CD14-positive monocyte (primary cell): ENCODE measurements at regions not wholly inside any gene's neighbourhood (a gene's known extent, or its start where the extent isn't known, plus 50 kb on each side); places are given as distances from the start of the nearest gene placed in this dataset.

Source experiments
- DNase-seq, 3 donors: peaks; one replicate each; pipeline ENCODE4 v3.0.0-alpha.2; 2011 to 2022
- H2AFZ ChIP-seq: 2 replicates; pipeline ENCODE4 v1.6.0; 2012; ENCODE audit warnings: mild to moderate bottlenecking, low read depth, low read length, inconsistent platforms; ENCODE audit not compliant: insufficient read depth, poor library complexity, severe bottlenecking
- H3K27ac ChIP-seq, 2 donors: 1 replicate in 1 of 2; 2 replicates in 1 of 2; pipeline ENCODE4 v1.5.1; 2012 to 2013; ENCODE audit warnings: low read length in 2 of 2, control low read depth in 1 of 2, inconsistent platforms in 1 of 2, low read depth in 1 of 2, mild to moderate bottlenecking in 1 of 2
- H3K27me3 ChIP-seq, 2 donors: one replicate each; pipeline versions ENCODE4 v1.6.0 to v1.6.1; 2011 to 2013; ENCODE audit warnings: low read length in 2 of 2; ENCODE audit not compliant: control insufficient read depth in 2 of 2, insufficient read depth in 2 of 2
- H3K36me3 ChIP-seq, 2 donors: replicated peaks in 1 of 2; 1 replicate in 1 of 2; 2 replicates in 1 of 2; pipeline versions ENCODE4 v1.5.1 to v1.6.1; 2012 to 2013; ENCODE audit warnings: low read length in 2 of 2, control low read depth in 1 of 2, inconsistent platforms in 1 of 2, mild to moderate bottlenecking in 1 of 2; ENCODE audit not compliant: insufficient read depth in 2 of 2, control insufficient read depth in 1 of 2
- H3K4me1 ChIP-seq, 2 donors: 1 replicate in 1 of 2; 2 replicates in 1 of 2; pipeline versions ENCODE4 v1.5.1 to v1.6.1; 2012 to 2013; ENCODE audit warnings: low read length in 2 of 2, control low read depth in 1 of 2, inconsistent platforms in 1 of 2, mild to moderate bottlenecking in 1 of 2, moderate library complexity in 1 of 2; ENCODE audit not compliant: insufficient read depth in 2 of 2, control insufficient read depth in 1 of 2
- H3K4me2 ChIP-seq: replicated peaks from 2 replicates; pipeline ENCODE3; 2012; ENCODE audit warnings: low read length, moderate library complexity, mild to moderate bottlenecking; ENCODE audit not compliant: poor library complexity, severe bottlenecking; ENCODE audit errors: extremely low read depth
- H3K4me3 ChIP-seq, 3 experiments: fragments of 200-600 bp in 1 of 3; sonication (generic) in 1 of 3; replicated peaks in 1 of 3; 1 replicate in 2 of 3; 2 replicates in 1 of 3; pipeline ENCODE4 v1.5.1; 2011 to 2013; ENCODE audit warnings: low read length in 3 of 3, mild to moderate bottlenecking in 3 of 3, control low read depth in 2 of 3, low read depth in 2 of 3, inconsistent platforms in 1 of 3, moderate library complexity in 1 of 3
- H3K79me2 ChIP-seq: 2 replicates; pipeline ENCODE4 v1.6.0; 2012; ENCODE audit warnings: mild to moderate bottlenecking, control low read depth, inconsistent platforms, low read length, moderate library complexity; ENCODE audit not compliant: insufficient read depth
- H3K9ac ChIP-seq: 2 replicates; pipeline ENCODE4 v1.6.0; 2017; ENCODE audit warnings: low read length, mild to moderate bottlenecking; ENCODE audit not compliant: insufficient read depth, poor library complexity, severe bottlenecking
- H3K9me3 ChIP-seq, 2 donors: replicated peaks in 1 of 2; 1 replicate in 1 of 2; 2 replicates in 1 of 2; pipeline versions ENCODE4 v1.5.1 to v1.6.1; 2012 to 2013; ENCODE audit warnings: low read length in 2 of 2, control low read depth in 1 of 2; ENCODE audit not compliant: control insufficient read depth in 1 of 2, insufficient read depth in 1 of 2
- H4K20me1 ChIP-seq: 2 replicates; pipeline ENCODE4 v1.6.0; 2012; ENCODE audit warnings: mild to moderate bottlenecking, low read length, control low read depth, moderate library complexity; ENCODE audit not compliant: insufficient read depth
- H3K27ac Mint-ChIP-seq, 7 donors: one replicate each; pipeline ENCODE4 v1.8.0; 2020; ENCODE audit warnings: mild to moderate bottlenecking in 7 of 7, mixed read lengths in 7 of 7, moderate library complexity in 6 of 7, inconsistent platforms in 2 of 7
- H3K27me3 Mint-ChIP-seq, 3 donors: one replicate each; pipeline ENCODE4 v1.8.0; 2021 to 2022; ENCODE audit warnings: low read depth in 3 of 3, mild to moderate bottlenecking in 3 of 3, mixed read lengths in 3 of 3, moderate library complexity in 3 of 3, inconsistent platforms in 1 of 3
- H3K36me3 Mint-ChIP-seq, 2 donors: one replicate each; pipeline ENCODE4 v1.8.0; 2020; ENCODE audit warnings: mixed read lengths in 2 of 2, inconsistent platforms in 1 of 2, mild to moderate bottlenecking in 1 of 2
- H3K4me1 Mint-ChIP-seq: one replicate; pipeline ENCODE4 v1.8.0; 2020; ENCODE audit warnings: mild to moderate bottlenecking, mixed read lengths
- H3K4me3 Mint-ChIP-seq, 2 donors: one replicate each; pipeline ENCODE4 v1.8.0; 2020; ENCODE audit warnings: mild to moderate bottlenecking in 2 of 2, mixed read lengths in 2 of 2, moderate library complexity in 1 of 2
- H3K9me3 Mint-ChIP-seq, 7 donors: one replicate each; pipeline ENCODE4 v1.8.0; 2020 to 2022; ENCODE audit warnings: mixed read lengths in 7 of 7, mild to moderate bottlenecking in 6 of 7, moderate library complexity in 6 of 7, inconsistent platforms in 2 of 7
- CTCF ChIP-seq: fragments of 200-600 bp; IDR thresholded peaks from one replicate; pipeline ENCODE4 v1.8.0; 2022; ENCODE audit warnings: antibody characterized with exemption, mild to moderate bottlenecking
- WGBS: methylation state at CpG from one replicate; pipeline ENCODE4 v1.1.5; 2013; ENCODE audit warnings: missing lambda C conversion rate; ENCODE audit not compliant: insufficient coverage; 5-methylcytosine and 5-hydroxymethylcytosine counted together
- intact Hi-C, 2 donors: fragments of 100-400 bp; cut with micrococcal nuclease; formaldehyde crosslinking; loops; one replicate each; pipeline versions ENCODE4 v1.15.0 to v1.15.1; 2023

DNA sequence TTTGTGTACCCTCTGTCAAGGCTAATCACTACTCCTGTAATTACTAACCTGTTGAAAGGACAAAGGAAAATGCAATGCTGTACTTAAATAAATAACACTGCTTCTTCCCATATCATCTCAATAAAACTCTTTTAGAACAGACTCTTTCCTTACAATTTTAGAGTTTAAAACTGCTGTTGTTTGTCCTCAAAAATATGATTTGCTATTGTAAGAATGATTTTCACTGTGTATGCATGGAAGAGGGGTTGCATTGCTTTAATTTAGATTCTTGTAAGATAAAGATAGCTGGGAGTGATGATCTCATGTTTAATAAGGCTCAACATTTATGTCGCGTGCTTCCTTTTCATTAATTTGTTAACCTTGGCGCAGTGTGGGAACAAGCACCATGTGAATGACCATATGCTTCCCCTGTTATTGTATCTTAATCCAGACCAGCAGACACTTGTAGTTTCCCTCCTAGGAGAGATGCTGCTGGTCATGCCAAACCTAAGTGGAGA lies 89.8 kb upstream of the ATXN1 start:
- no peaks in the 10 kb centered on the region for H3K79me2 ChIP-seq
- 100% methylated on average over 1 of the region's 3 CpGs for WGBS
- H3K9ac ChIP-seq, result no peak overlapping the region
- H3K4me3 ChIP-seq, result peak overlapping the region in 1 of 3 experiments; percentile 11
- H3K4me2 ChIP-seq, result peak overlapping the region; percentile 26
- TF ChIP-seq CTCF, result no peak
- peaks cover 51 to 57% of the 10 kb centered on the region in 2 donors for H3K4me1 ChIP-seq
- DNase-seq, result no peak
- no peaks in the 10 kb centered on the region for H3K36me3 Mint-ChIP-seq
- peaks cover 57% of the 10 kb centered on the region for H3K4me1 Mint-ChIP-seq
- intact Hi-C loops, result loop anchor here in 1 of 2 donors (10.0 kb wide), 1 partner anchor 54 kb away; no protein-coding TSS in a partner anchor
- no peak overlapping the region for H2AFZ ChIP-seq
- peak overlapping the region in 5 of 7 donors; percentile 62 to 92 (median 70) for H3K27ac Mint-ChIP-seq
- no peaks in the 10 kb centered on the region for H3K9me3 ChIP-seq
- no peak overlapping the region for H3K4me3 Mint-ChIP-seq
- no peaks in the 10 kb centered on the region for H4K20me1 ChIP-seq
- peak overlapping the region in 1 of 2 donors; percentile 42 for H3K27ac ChIP-seq
- no peaks in the 10 kb centered on the region for H3K27me3 ChIP-seq
- peaks cover 0 to 3% (median 0%) of the 10 kb centered on the region in 7 donors for H3K9me3 Mint-ChIP-seq
- no peaks in the 10 kb centered on the region for H3K27me3 Mint-ChIP-seq
- no peaks in the 10 kb centered on the region for H3K36me3 ChIP-seq

GRCh38 chr6:16850681-16851026 lies 89.4 kb upstream of the ATXN1 start:
- H3K9me3 Mint-ChIP-seq, result peaks cover 0 to 3% (median 0%) of the 10 kb centered on the region in 7 donors
- Histone ChIP-seq H3K4me1 (peaks cover 51 to 57% of the 10 kb centered on the region in 2 donors), H3K79me2 (no peaks in the 10 kb centered on the region), H2AFZ (no peak overlapping the region), H3K9me3 (no peaks in the 10 kb centered on the region), H3K36me3 (no peaks in the 10 kb centered on the region), H3K27ac (no peak overlapping the region), H3K9ac (no peak overlapping the region), H3K4me2 (peak overlapping the region; percentile 26), H4K20me1 (no peaks in the 10 kb centered on the region), H3K27me3 (no peaks in the 10 kb centered on the region), H3K4me3 (no peak overlapping the region)
- H3K36me3 Mint-ChIP-seq, result no peaks in the 10 kb centered on the region
- peak overlapping the region in 2 of 7 donors; percentile 66 to 82 for H3K27ac Mint-ChIP-seq
- WGBS, result no CpG with 5 or more reads among the region's 5 CpGs
- H3K27me3 Mint-ChIP-seq, result no peaks in the 10 kb centered on the region
- H3K4me3 Mint-ChIP-seq, result peak overlapping the region in 1 of 2 donors; percentile 73
- no peak for TF ChIP-seq CTCF
- intact Hi-C loops, result loop anchor here in 1 of 2 donors (10.0 kb wide), 1 partner anchor 54 kb away; no protein-coding TSS in a partner anchor
- DNase-seq, result peak in 1 of 3 donors; percentile 32
- peaks cover 57% of the 10 kb centered on the region for H3K4me1 Mint-ChIP-seq
